22Rv1 (cell line): ENCODE measurements at regions not wholly inside any gene's neighbourhood (a gene's known extent, or its start where the extent isn't known, plus 50 kb on each side); places are given as distances from the start of the nearest gene placed in this dataset.

ENCODE experiments used
- CTCF ChIP-seq: fragments of 450-650 bp; IDR thresholded peaks from 2 replicates; pipeline ENCODE4 v1.5.1; 2017; ENCODE audit warnings: mild to moderate bottlenecking
- ZFX ChIP-seq: fragments of 450-650 bp; IDR thresholded peaks from 2 replicates; pipeline ENCODE4 v1.6.1; 2017; ENCODE audit warnings: antibody characterized with exemption, borderline replicate concordance

- TF ChIP-seq CTCF (no peak), ZFX (no peak)
Measured at GRCh38 chr2:94725543-94725942, 145.7 kb upstream of the TEKT4 start.
